Fibroblast of gingiva (primary cell): ENCODE measurements at regions not wholly inside any gene's neighbourhood (a gene's known extent, or its start where the extent isn't known, plus 50 kb on each side); places are given as distances from the start of the nearest gene placed in this dataset.

Experiments
- DNase-seq: peaks from one replicate; pipeline ENCODE4 v3.0.0-alpha.2; 2011; ENCODE audit warnings: low read depth

GRCh38 chr2:104163611-104164130 is 690.2 kb upstream of the POU3F3 start:
- no peak for DNase-seq

- no peak for DNase-seq
Measured at GRCh38 chr2:104164721-104165252, 689.1 kb upstream of the POU3F3 start.

GRCh38 chr2:104177179-104177578 is 676.7 kb upstream of the POU3F3 start:
- DNase-seq, result no peak

GRCh38 chr2:104179644-104180043 is 674.3 kb upstream of the POU3F3 start:
- no peak for DNase-seq

GRCh38 chr2:104200533-104201168 is 653.3 kb upstream of the POU3F3 start:
- DNase-seq, result no peak

- no peak for DNase-seq
Measured at GRCh38 chr2:104213758-104214157, 640.2 kb upstream of the POU3F3 start.

GRCh38 chr2:104215269-104216161 is 638.4 kb upstream of the POU3F3 start:
- DNase-seq, result no peak

- no peak for DNase-seq
Measured at GRCh38 chr2:104233591-104233990, 620.3 kb upstream of the POU3F3 start.

- DNase-seq, result no peak
Measured at GRCh38 chr2:104236491-104236890, 617.4 kb upstream of the POU3F3 start.

- DNase-seq, result no peak
Measured at GRCh38 chr2:104240984-104241383, 612.9 kb upstream of the POU3F3 start.

GRCh38 chr2:104249629-104250028 is 604.3 kb upstream of the POU3F3 start:
- no peak for DNase-seq

- no peak for DNase-seq
Measured at GRCh38 chr2:104250635-104251034, 603.3 kb upstream of the POU3F3 start.

GRCh38 chr2:104254017-104254416 is 599.9 kb upstream of the POU3F3 start:
- no peak for DNase-seq

GRCh38 chr2:104262714-104263113 is 591.2 kb upstream of the POU3F3 start:
- DNase-seq, result no peak

GRCh38 chr2:104279646-104280045 is 574.3 kb upstream of the POU3F3 start:
- no peak for DNase-seq

GRCh38 chr2:104280216-104280615 is 573.7 kb upstream of the POU3F3 start:
- no peak for DNase-seq

- no peak for DNase-seq
Measured at GRCh38 chr2:104286841-104287240, 567.1 kb upstream of the POU3F3 start.

GRCh38 chr2:104289651-104290565 is 564.0 kb upstream of the POU3F3 start:
- no peak for DNase-seq

GRCh38 chr2:104290566-104290891 is 563.4 kb upstream of the POU3F3 start:
- no peak for DNase-seq

- DNase-seq, result no peak
Measured at GRCh38 chr2:104312684-104313083, 541.2 kb upstream of the POU3F3 start.

GRCh38 chr2:104318001-104318665 is 535.8 kb upstream of the POU3F3 start:
- DNase-seq, result no peak
